ENCODE measurements at regions not wholly inside any gene's neighbourhood (a gene's known extent, or its start where the extent isn't known, plus 50 kb on each side); places are given as distances from the start of the nearest gene placed in this dataset.

DNA sequence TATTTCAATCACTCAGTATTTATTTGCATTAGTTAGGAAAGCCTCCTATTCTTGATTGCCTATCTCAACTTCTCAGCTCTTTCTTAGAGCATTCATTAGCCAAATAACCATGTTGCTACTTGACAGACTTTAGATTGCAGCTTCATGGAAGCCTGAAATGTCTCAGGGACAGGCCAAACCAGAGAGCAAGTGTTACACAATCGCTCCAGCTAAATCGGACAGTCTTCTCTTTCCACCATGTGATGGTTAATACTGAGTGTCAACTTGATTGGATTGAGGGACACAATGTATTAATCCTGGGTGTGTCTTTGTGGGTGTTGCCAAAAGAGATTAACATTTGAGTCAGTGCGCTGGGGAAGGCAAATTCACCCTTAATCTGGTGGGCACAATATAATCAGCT is 106.5 kb upstream of the DRD2 start:
- no peak for TF ChIP-seq POLR2AphosphoS5 (IDR thresholded peaks at IDR 0.05)
- H3K36me3 ChIP-seq: no peaks in the 10 kb centered on the region
- H3K4me3 ChIP-seq: no peak overlapping the region
- H3K4me1 ChIP-seq: no peaks in the 10 kb centered on the region
- ATAC-seq: no peak
- no peaks in the 10 kb centered on the region for H3K27me3 ChIP-seq
- 82 to 91% methylated on average over 2 to 3 of the region's 3 CpGs for WGBS, 2 donors (ENCODE audit: low coverage in 1 of 2)
- no peaks in the 10 kb centered on the region for H3K9me3 ChIP-seq
- H3K27ac ChIP-seq: no peak overlapping the region

DNA sequence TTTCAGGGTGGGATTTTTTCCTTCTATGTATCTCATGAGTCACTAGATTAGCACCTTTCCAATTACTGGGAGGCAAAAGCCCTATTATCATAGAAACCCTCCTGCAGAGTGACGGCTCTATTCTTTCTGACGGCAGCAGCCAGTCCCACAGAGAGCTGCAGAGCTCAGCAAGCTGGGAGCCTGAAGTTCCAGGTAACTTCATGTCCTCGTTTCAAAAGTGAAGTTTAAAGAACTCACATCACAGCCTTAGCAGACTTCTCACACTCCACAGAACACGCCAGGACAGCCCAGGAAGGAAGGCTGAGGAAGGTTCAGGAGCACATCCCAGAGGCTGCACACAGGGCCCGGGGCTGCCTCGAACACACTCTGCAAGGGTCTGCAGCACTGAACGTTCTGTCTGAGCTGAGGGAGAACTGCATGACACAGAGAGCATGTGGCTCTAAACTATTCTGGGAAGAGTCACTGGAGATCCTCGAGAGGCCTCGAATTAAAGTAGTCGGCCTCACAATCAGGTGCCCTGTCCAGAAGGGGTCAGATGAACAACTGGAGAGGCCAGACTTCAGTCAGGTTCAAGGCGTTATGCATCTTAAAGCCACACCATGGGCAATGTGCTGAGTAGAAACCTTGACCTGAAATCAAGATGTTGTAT is 104.2 kb upstream of the DRD2 start:
- TF ChIP-seq POLR2A (IDR thresholded peaks at IDR 0.05) (no peak), POLR2AphosphoS5 (IDR thresholded peaks at IDR 0.05) (no peak), EP300 (IDR thresholded peaks at IDR 0.05) (no peak)
- TF ChIP-seq, protein P1, sequence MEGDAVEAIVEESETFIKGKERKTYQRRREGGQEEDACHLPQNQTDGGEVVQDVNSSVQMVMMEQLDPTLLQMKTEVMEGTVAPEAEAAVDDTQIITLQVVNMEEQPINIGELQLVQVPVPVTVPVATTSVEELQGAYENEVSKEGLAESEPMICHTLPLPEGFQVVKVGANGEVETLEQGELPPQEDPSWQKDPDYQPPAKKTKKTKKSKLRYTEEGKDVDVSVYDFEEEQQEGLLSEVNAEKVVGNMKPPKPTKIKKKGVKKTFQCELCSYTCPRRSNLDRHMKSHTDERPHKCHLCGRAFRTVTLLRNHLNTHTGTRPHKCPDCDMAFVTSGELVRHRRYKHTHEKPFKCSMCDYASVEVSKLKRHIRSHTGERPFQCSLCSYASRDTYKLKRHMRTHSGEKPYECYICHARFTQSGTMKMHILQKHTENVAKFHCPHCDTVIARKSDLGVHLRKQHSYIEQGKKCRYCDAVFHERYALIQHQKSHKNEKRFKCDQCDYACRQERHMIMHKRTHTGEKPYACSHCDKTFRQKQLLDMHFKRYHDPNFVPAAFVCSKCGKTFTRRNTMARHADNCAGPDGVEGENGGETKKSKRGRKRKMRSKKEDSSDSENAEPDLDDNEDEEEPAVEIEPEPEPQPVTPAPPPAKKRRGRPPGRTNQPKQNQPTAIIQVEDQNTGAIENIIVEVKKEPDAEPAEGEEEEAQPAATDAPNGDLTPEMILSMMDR (IDR thresholded peaks at IDR 0.05): no peak
- Histone ChIP-seq H3K4me3 (no peak overlapping the region), H3K9me3 (no peaks in the 10 kb centered on the region), H3K27ac (no peak overlapping the region), H3K4me1 (no peaks in the 10 kb centered on the region), H3K27me3 (no peaks in the 10 kb centered on the region), H3K36me3 (no peaks in the 10 kb centered on the region)
- WGBS, 2 donors (ENCODE audit: low coverage in 1 of 2): 81 to 87% methylated on average over 3 of the region's 11 CpGs
- no peak for ATAC-seq

GRCh38 chr11:113578715-113579250 is 103.6 kb upstream of the DRD2 start:
- Histone ChIP-seq H3K4me3 (no peak overlapping the region), H3K27ac (no peak overlapping the region), H3K4me1 (no peaks in the 10 kb centered on the region), H3K27me3 (no peaks in the 10 kb centered on the region), H3K9me3 (no peaks in the 10 kb centered on the region), H3K36me3 (no peaks in the 10 kb centered on the region)
- ATAC-seq: no peak
- WGBS, 2 donors (ENCODE audit: low coverage in 1 of 2): 40% methylated on average over 3 of the region's 5 CpGs; no CpG with 5 or more reads in 1 of the 2 donors
- TF ChIP-seq, protein P1 (IDR thresholded peaks at IDR 0.05): no peak
- TF ChIP-seq POLR2AphosphoS5 (IDR thresholded peaks at IDR 0.05) (no peak), POLR2A (IDR thresholded peaks at IDR 0.05) (no peak), EP300 (IDR thresholded peaks at IDR 0.05) (no peak)

DNA sequence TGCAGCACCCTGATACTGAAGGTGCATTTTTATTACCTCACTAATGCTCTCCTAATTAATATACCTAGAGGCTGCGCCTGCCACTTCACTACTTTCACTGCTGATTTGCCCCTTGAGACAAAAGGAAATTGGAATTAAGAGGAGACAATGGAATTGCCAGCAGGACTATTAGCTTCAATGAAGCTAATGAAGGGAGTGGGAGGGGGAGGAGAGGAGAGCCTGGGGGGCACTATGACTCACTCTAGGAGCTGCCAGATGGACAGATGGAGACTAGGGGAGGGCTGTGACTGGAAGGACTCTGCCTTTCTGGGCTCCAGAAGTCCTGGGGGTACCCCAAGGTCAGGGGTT is 102.8 kb upstream of the DRD2 start:
- WGBS, 2 donors (ENCODE audit: low coverage in 1 of 2): 60% methylated on average over 1 of the region's 1 CpG; no CpG with 5 or more reads in 1 of the 2 donors
- Histone ChIP-seq H3K9me3 (no peaks in the 10 kb centered on the region), H3K36me3 (no peaks in the 10 kb centered on the region), H3K27ac (no peak overlapping the region), H3K4me3 (no peak overlapping the region), H3K4me1 (no peaks in the 10 kb centered on the region), H3K27me3 (no peaks in the 10 kb centered on the region)
- ATAC-seq: no peak
- TF ChIP-seq EP300 (IDR thresholded peaks at IDR 0.05) (no peak), POLR2A (IDR thresholded peaks at IDR 0.05) (no peak), POLR2AphosphoS5 (IDR thresholded peaks at IDR 0.05) (no peak)
- TF ChIP-seq, protein P1 (IDR thresholded peaks at IDR 0.05): no peak

GRCh38 chr11:113577356-113578032 is 102.3 kb upstream of the DRD2 start:
- H3K27me3 ChIP-seq: no peaks in the 10 kb centered on the region
- ATAC-seq: no peak
- TF ChIP-seq POLR2AphosphoS5 (IDR thresholded peaks at IDR 0.05): no peak
- TF ChIP-seq POLR2A (IDR thresholded peaks at IDR 0.05): no peak
- TF ChIP-seq EP300 (IDR thresholded peaks at IDR 0.05): no peak
- TF ChIP-seq, protein P1 (IDR thresholded peaks at IDR 0.05): no peak
- no peaks in the 10 kb centered on the region for H3K4me1 ChIP-seq
- H3K9me3 ChIP-seq: no peaks in the 10 kb centered on the region
- 49% methylated on average over 4 of the region's 6 CpGs; no CpG with 5 or more reads in 1 of the 2 donors for WGBS, 2 donors (ENCODE audit: low coverage in 1 of 2)
- H3K27ac ChIP-seq: no peak overlapping the region
- no peaks in the 10 kb centered on the region for H3K36me3 ChIP-seq
- H3K4me3 ChIP-seq: no peak overlapping the region

Measured in gastroesophageal sphincter (tissue), 4 donors.